GM19468 (cell line): ENCODE measurements at regions not wholly inside any gene's neighbourhood (a gene's known extent, or its start where the extent isn't known, plus 50 kb on each side); places are given as distances from the start of the nearest gene placed in this dataset.

Source experiments
- ATAC-seq: cut with Tn5 transposase; IDR thresholded peaks from one replicate; pipeline ENCODE4 v1.9.1; 2021; ENCODE audit warnings: mild to moderate bottlenecking, moderate library complexity, moderate number of reproducible peaks; ENCODE audit not compliant: unreplicated experiment; ENCODE audit errors: extremely low read depth

GRCh38 chr10:52668024-52668423 lies 104.6 kb downstream of the MBL2 start:
- ATAC-seq: no peak

- ATAC-seq: no peak
Measured at GRCh38 chr10:52672880-52673279, 99.7 kb downstream of the MBL2 start.

GRCh38 chr10:52673468-52673867 lies 99.1 kb downstream of the MBL2 start:
- no peak for ATAC-seq

GRCh38 chr10:52674474-52674873 lies 98.1 kb downstream of the MBL2 start:
- no peak for ATAC-seq

GRCh38 chr10:52677086-52677485 lies 95.5 kb downstream of the MBL2 start:
- no peak for ATAC-seq

- no peak for ATAC-seq
Measured at GRCh38 chr10:52678611-52679010, 94.0 kb downstream of the MBL2 start.

GRCh38 chr10:52679117-52679516 lies 93.5 kb downstream of the MBL2 start:
- no peak for ATAC-seq

GRCh38 chr10:52682766-52683165 lies 89.8 kb downstream of the MBL2 start:
- no peak for ATAC-seq

GRCh38 chr10:52683776-52684175 lies 88.8 kb downstream of the MBL2 start:
- no peak for ATAC-seq

- no peak for ATAC-seq
Measured at GRCh38 chr10:52688899-52689298, 83.7 kb downstream of the MBL2 start.

- no peak for ATAC-seq
Measured at GRCh38 chr10:52696232-52696631, 76.4 kb downstream of the MBL2 start.

GRCh38 chr10:52701647-52702046 lies 70.9 kb downstream of the MBL2 start:
- ATAC-seq: no peak

- no peak for ATAC-seq
Measured at GRCh38 chr10:52703451-52703850, 69.1 kb downstream of the MBL2 start.

GRCh38 chr10:52703898-52704297 lies 68.7 kb downstream of the MBL2 start:
- no peak for ATAC-seq

- no peak for ATAC-seq
Measured at GRCh38 chr10:52706332-52707070, 66.1 kb downstream of the MBL2 start.
